Breast epithelium (tissue), 4 donors: ENCODE measurements at regions not wholly inside any gene's neighbourhood (a gene's known extent, or its start where the extent isn't known, plus 50 kb on each side); places are given as distances from the start of the nearest gene placed in this dataset.

Source experiments
- DNase-seq, 2 donors: peaks; one replicate each; pipeline ENCODE4 v3.0.0-alpha.2; 2019; ENCODE audit warnings: low spot score in 2 of 2
- H3K27ac ChIP-seq, 2 donors: fragments of 200-600 bp; sonication (generic) in 1 of 2; one replicate each; pipeline ENCODE4 v1.5.1; 2016 to 2019; ENCODE audit warnings: mild to moderate bottlenecking in 1 of 2
- H3K27me3 ChIP-seq, 2 donors: fragments of 200-600 bp; sonication (generic) in 1 of 2; one replicate each; pipeline versions ENCODE4 v1.5.1 to v1.6.0; 2017 to 2019; ENCODE audit warnings: control low read depth in 1 of 2, mild to moderate bottlenecking in 1 of 2
- H3K36me3 ChIP-seq: fragments of 200-600 bp; one replicate; pipeline ENCODE4 v1.5.1; 2019
- H3K4me1 ChIP-seq, 2 donors: fragments of 200-600 bp; sonication (generic); one replicate each; pipeline ENCODE4 v1.5.1; 2016 to 2019; ENCODE audit warnings: control low read depth in 1 of 2
- H3K4me3 ChIP-seq, 3 donors: fragments of 200-600 bp; sonication (generic); 1 replicate in 2 of 3; 2 replicates in 1 of 3; pipeline ENCODE4 v1.5.1; 2016 to 2019; ENCODE audit warnings: mild to moderate bottlenecking in 3 of 3, moderate library complexity in 2 of 3
- H3K9me3 ChIP-seq, 2 donors: fragments of 200-600 bp; sonication (generic) in 1 of 2; one replicate each; pipeline ENCODE4 v1.5.1; 2016 to 2019; ENCODE audit warnings: control low read depth in 1 of 2
- POLR2A ChIP-seq: fragments of 450-650 bp; IDR thresholded peaks from one replicate; pipeline ENCODE4 v1.6.1; 2016; ENCODE audit warnings: antibody characterized with exemption, mild to moderate bottlenecking, moderate library complexity
- POLR2AphosphoS5 ChIP-seq, 3 donors: sonication (generic); formaldehyde crosslinking; IDR thresholded peaks; one replicate each; pipeline ENCODE4 v1.6.1; 2017; ENCODE audit warnings: antibody characterized with exemption in 3 of 3
- intact Hi-C: fragments of 100-400 bp; cut with DNase I; formaldehyde crosslinking; loops from one replicate; pipeline ENCODE4 v1.15.1; 2023; ENCODE audit warnings: low total_unique reads
- TF ChIP-seq, protein P1 (sequence below), 3 donors: fragments of 450-650 bp; IDR thresholded peaks; one replicate each; pipeline ENCODE4 v1.5.1; 2016 to 2017; ENCODE audit warnings: antibody characterized with exemption in 3 of 3, mild to moderate bottlenecking in 3 of 3, moderate library complexity in 3 of 3

DNA sequence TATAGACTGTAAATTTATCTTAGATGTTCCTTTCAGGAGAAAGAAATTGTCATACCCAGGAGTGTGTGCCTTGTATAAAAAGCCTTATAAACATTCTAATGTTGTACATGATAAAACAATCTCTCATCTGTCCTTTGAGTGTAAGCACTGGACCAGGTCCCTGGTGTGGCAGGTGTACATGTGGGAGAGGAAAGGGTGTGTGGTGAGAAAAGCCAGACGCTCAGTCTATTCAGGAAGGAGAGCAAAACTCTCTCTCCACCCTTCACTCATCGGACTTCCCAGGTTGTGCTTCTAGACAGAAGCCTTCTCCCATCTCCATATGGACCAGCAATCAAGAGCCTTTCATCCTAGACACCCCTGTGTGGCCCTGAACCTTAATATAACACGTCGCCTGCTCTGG is 154.2 kb downstream of the ESM1 start:
- H3K9me3 ChIP-seq = peaks cover 0 to 5% of the 10 kb centered on the region in 2 donors
- no peak for TF ChIP-seq POLR2AphosphoS5 (IDR thresholded peaks at IDR 0.05)
- TF ChIP-seq POLR2A = no peak
- TF ChIP-seq, protein P1, sequence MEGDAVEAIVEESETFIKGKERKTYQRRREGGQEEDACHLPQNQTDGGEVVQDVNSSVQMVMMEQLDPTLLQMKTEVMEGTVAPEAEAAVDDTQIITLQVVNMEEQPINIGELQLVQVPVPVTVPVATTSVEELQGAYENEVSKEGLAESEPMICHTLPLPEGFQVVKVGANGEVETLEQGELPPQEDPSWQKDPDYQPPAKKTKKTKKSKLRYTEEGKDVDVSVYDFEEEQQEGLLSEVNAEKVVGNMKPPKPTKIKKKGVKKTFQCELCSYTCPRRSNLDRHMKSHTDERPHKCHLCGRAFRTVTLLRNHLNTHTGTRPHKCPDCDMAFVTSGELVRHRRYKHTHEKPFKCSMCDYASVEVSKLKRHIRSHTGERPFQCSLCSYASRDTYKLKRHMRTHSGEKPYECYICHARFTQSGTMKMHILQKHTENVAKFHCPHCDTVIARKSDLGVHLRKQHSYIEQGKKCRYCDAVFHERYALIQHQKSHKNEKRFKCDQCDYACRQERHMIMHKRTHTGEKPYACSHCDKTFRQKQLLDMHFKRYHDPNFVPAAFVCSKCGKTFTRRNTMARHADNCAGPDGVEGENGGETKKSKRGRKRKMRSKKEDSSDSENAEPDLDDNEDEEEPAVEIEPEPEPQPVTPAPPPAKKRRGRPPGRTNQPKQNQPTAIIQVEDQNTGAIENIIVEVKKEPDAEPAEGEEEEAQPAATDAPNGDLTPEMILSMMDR (IDR thresholded peaks at IDR 0.05) = no peak
- no peak overlapping the region for H3K4me3 ChIP-seq
- no peaks in the 10 kb centered on the region for H3K27me3 ChIP-seq
- H3K27ac ChIP-seq = no peak overlapping the region
- no peaks in the 10 kb centered on the region for H3K4me1 ChIP-seq
- DNase-seq = no peak
- H3K36me3 ChIP-seq = no peaks in the 10 kb centered on the region
- intact Hi-C loops = no loop called here

DNA sequence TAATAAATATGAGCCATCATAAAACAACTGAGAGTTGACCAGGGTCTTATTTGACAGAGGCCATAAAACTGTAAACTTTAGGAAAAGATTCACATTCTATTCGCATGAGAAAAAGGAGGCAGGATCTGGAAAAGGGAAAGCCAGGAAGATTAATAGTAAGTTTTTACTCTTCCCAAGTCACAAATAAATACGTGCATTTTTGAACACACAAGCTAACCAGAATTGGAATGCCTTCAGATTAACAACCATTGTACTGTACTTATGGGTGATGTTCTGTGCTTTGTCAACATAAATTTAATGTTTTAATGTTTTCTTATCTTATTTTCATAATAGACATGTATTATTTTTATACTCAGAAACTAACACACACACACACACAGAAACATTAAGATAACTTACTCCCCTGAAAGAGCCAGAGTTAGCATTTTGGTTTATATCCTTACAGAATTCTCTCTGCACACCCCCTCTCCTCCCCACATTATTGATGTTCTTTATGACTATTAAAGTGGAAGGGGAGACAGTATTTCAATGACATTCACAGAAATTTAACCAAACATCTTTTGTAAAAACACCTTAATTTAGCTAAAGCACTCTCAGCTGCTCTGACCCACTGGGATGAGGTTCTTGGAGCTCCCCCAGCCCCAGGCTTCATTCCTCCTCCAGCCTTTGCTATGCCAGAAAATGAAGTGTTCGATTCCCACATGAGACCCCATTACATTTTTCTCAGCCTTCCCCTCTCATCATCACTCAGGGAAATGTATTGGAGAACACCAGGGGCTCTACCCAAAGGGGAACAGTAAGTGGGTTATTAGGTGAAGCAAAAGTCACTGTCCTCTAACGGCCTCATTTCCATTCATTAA is 155.5 kb downstream of the ESM1 start:
- Histone ChIP-seq H3K27ac (no peak overlapping the region), H3K27me3 (no peaks in the 10 kb centered on the region), H3K9me3 (peaks cover 0 to 5% of the 10 kb centered on the region in 2 donors), H3K4me3 (no peak overlapping the region), H3K4me1 (no peaks in the 10 kb centered on the region), H3K36me3 (no peaks in the 10 kb centered on the region)
- intact Hi-C loops = no loop called here
- TF ChIP-seq POLR2AphosphoS5 (IDR thresholded peaks at IDR 0.05) = no peak
- TF ChIP-seq, protein P1 (IDR thresholded peaks at IDR 0.05) = no peak
- TF ChIP-seq POLR2A = no peak
- DNase-seq = no peak

DNA sequence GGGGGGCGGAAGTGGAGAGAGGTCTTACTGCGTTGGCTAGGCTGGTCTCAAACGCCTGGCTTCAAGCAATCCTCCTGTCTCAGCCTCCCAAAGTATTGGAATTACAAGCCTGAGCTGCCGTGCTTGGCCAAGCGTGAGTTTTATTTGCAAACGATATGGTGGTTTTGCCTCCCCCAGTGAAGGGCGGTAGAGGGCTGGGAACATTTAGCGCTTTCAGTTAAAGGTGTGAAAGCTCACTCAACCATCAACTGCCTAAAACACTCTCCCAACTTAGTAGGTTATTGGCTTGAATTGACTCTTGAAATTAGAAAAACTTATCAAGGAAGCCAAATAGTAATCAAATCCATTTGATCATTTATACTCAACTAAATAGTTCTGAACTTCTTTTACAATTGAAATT is 156.3 kb downstream of the ESM1 start:
- no peak for DNase-seq
- no peaks in the 10 kb centered on the region for H3K36me3 ChIP-seq
- intact Hi-C loops = no loop called here
- H3K4me1 ChIP-seq = no peaks in the 10 kb centered on the region
- no peak overlapping the region for H3K27ac ChIP-seq
- H3K9me3 ChIP-seq = peaks cover 0 to 5% of the 10 kb centered on the region in 2 donors
- no peaks in the 10 kb centered on the region for H3K27me3 ChIP-seq
- no peak overlapping the region for H3K4me3 ChIP-seq
- TF ChIP-seq POLR2AphosphoS5 (IDR thresholded peaks at IDR 0.05) (no peak), POLR2A (no peak)
- TF ChIP-seq, protein P1 (IDR thresholded peaks at IDR 0.05) = no peak

DNA sequence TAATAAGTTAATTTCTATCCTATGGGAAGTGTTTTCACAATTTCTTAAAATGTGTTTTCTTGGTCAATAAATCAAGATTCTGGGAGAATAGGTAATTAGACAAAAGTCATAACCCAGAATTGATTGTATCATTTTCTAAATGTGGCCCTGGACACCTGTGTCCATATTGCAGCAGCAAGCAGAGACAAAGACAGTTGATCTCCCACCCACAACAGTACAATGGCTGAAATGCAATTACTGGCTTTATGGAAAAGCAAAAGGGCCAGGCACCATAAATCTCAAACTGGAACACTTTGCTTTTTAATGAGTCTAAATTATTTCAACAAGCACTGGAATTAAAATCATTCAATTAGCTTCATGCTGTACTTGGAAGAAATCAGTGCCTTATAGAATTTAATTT is 157.2 kb downstream of the ESM1 start:
- Histone ChIP-seq H3K4me3 (no peak overlapping the region), H3K4me1 (no peaks in the 10 kb centered on the region), H3K9me3 (peaks cover 0 to 5% of the 10 kb centered on the region in 2 donors), H3K27me3 (no peaks in the 10 kb centered on the region), H3K27ac (no peak overlapping the region), H3K36me3 (no peaks in the 10 kb centered on the region)
- DNase-seq = no peak
- TF ChIP-seq, protein P1 (IDR thresholded peaks at IDR 0.05) = no peak
- TF ChIP-seq POLR2A = no peak
- no peak for TF ChIP-seq POLR2AphosphoS5 (IDR thresholded peaks at IDR 0.05)
- intact Hi-C loops = no loop called here

DNA sequence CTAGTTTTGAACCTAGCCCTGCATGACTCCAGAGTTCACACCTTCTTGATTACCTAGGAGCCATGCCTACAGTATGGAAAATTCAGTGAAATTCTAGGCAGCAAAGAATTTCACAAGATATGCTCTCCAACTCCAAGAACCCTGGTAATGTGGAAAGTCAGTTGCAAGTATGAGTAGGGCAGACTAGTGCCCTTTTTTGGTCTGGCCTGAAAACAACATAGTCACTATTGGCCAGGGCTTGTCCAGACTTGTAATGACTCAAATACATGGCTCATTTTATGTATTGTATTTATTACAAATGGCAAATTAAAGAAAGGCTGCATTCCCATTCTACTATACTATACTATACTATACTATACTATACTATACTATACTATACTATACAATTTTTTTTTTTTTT is 160.4 kb downstream of the ESM1 start:
- H3K27ac ChIP-seq = no peak overlapping the region
- no peaks in the 10 kb centered on the region for H3K36me3 ChIP-seq
- no peaks in the 10 kb centered on the region for H3K4me1 ChIP-seq
- TF ChIP-seq POLR2AphosphoS5 (IDR thresholded peaks at IDR 0.05) (no peak), POLR2A (no peak)
- TF ChIP-seq, protein P1 (IDR thresholded peaks at IDR 0.05) = no peak
- H3K4me3 ChIP-seq = no peak overlapping the region
- intact Hi-C loops = no loop called here
- peaks cover 0 to 5% of the 10 kb centered on the region in 2 donors for H3K9me3 ChIP-seq
- DNase-seq = no peak
- H3K27me3 ChIP-seq = no peaks in the 10 kb centered on the region
